Astrocyte (in vitro differentiated cells and primary cell): ENCODE measurements at regions not wholly inside any gene's neighbourhood (a gene's known extent, or its start where the extent isn't known, plus 50 kb on each side); places are given as distances from the start of the nearest gene placed in this dataset.

Source experiments
- DNase-seq: peaks from one replicate; pipeline ENCODE4 v3.0.0-alpha.2; 2010; ENCODE audit warnings: low read depth
- FAIRE-seq: peaks from 2 replicates; lab custom pipeline; 2011; peaks lifted over from hg19 to GRCh38; lab: Jason Lieb, UNC
- H2AFZ ChIP-seq: 2 replicates; pipeline ENCODE4 v1.6.0; 2012; ENCODE audit warnings: low read depth, low read length, inconsistent platforms
- H3K27ac ChIP-seq: 2 replicates; pipeline ENCODE4 v1.5.1; 2011; ENCODE audit warnings: low read depth, low read length, inconsistent platforms
- H3K27me3 ChIP-seq: 2 replicates; pipeline ENCODE4 v1.6.0; 2011; ENCODE audit warnings: low read length, inconsistent platforms; ENCODE audit not compliant: insufficient read depth
- H3K36me3 ChIP-seq: 2 replicates; pipeline ENCODE4 v1.5.1; 2011; ENCODE audit warnings: low read length, inconsistent platforms; ENCODE audit not compliant: insufficient read depth
- H3K4me1 ChIP-seq: 2 replicates; pipeline ENCODE4 v1.5.1; 2011; ENCODE audit warnings: low read length, inconsistent platforms; ENCODE audit not compliant: insufficient read depth
- H3K4me2 ChIP-seq: 2 replicates; pipeline ENCODE4 v1.6.0; 2012; ENCODE audit warnings: low read length, inconsistent platforms
- H3K4me3 ChIP-seq: 2 replicates; pipeline ENCODE4 v1.5.1; 2011; ENCODE audit warnings: low read depth, mild to moderate bottlenecking, low read length, inconsistent platforms; ENCODE audit not compliant: insufficient read depth
- H3K79me2 ChIP-seq: 2 replicates; pipeline ENCODE4 v1.6.0; 2012; ENCODE audit warnings: mild to moderate bottlenecking, low read length, inconsistent platforms; ENCODE audit not compliant: insufficient read depth
- H3K9ac ChIP-seq: 2 replicates; pipeline ENCODE4 v1.6.0; 2012; ENCODE audit warnings: mild to moderate bottlenecking, low read length, inconsistent platforms
- H3K9me3 ChIP-seq: 2 replicates; pipeline ENCODE4 v1.5.1; 2012; ENCODE audit warnings: low read depth, mild to moderate bottlenecking, low read length, inconsistent platforms; ENCODE audit not compliant: insufficient read depth
- H4K20me1 ChIP-seq: 2 replicates; pipeline ENCODE4 v1.6.0; 2012; ENCODE audit warnings: low read length, inconsistent platforms; ENCODE audit not compliant: insufficient read depth
- H3K27ac Mint-ChIP-seq: one replicate; pipeline ENCODE4 v1.8.0; 2021; ENCODE audit warnings: mild to moderate bottlenecking, mixed read lengths; ENCODE audit not compliant: unreplicated experiment
- H3K27me3 Mint-ChIP-seq: one replicate; pipeline ENCODE4 v1.8.0; 2021; ENCODE audit warnings: low read depth, mixed read lengths; ENCODE audit not compliant: unreplicated experiment
- H3K36me3 Mint-ChIP-seq: one replicate; pipeline ENCODE4 v1.8.0; 2021; ENCODE audit warnings: low read depth, mixed read lengths; ENCODE audit not compliant: unreplicated experiment
- H3K4me1 Mint-ChIP-seq: one replicate; pipeline ENCODE4 v1.8.0; 2021; ENCODE audit warnings: low read depth, mixed read lengths; ENCODE audit not compliant: unreplicated experiment
- H3K4me3 Mint-ChIP-seq: one replicate; pipeline ENCODE4 v1.8.0; 2021; ENCODE audit warnings: mild to moderate bottlenecking, moderate library complexity, mixed read lengths; ENCODE audit not compliant: unreplicated experiment
- H3K9me3 Mint-ChIP-seq: one replicate; pipeline ENCODE4 v1.8.0; 2021; ENCODE audit warnings: mild to moderate bottlenecking, mixed read lengths; ENCODE audit not compliant: unreplicated experiment
- EZH2 ChIP-seq: IDR thresholded peaks from 2 replicates; pipeline ENCODE4 v1.6.1; 2012; ENCODE audit warnings: mild to moderate bottlenecking, low read length, inconsistent platforms; ENCODE audit not compliant: insufficient read depth
- TF ChIP-seq, protein P1 (sequence below): IDR thresholded peaks from 2 replicates; pipeline ENCODE4 v1.5.1; 2011; ENCODE audit warnings: low read depth, mild to moderate bottlenecking, inconsistent platforms, low read length, moderate library complexity; ENCODE audit not compliant: insufficient read depth

DNA sequence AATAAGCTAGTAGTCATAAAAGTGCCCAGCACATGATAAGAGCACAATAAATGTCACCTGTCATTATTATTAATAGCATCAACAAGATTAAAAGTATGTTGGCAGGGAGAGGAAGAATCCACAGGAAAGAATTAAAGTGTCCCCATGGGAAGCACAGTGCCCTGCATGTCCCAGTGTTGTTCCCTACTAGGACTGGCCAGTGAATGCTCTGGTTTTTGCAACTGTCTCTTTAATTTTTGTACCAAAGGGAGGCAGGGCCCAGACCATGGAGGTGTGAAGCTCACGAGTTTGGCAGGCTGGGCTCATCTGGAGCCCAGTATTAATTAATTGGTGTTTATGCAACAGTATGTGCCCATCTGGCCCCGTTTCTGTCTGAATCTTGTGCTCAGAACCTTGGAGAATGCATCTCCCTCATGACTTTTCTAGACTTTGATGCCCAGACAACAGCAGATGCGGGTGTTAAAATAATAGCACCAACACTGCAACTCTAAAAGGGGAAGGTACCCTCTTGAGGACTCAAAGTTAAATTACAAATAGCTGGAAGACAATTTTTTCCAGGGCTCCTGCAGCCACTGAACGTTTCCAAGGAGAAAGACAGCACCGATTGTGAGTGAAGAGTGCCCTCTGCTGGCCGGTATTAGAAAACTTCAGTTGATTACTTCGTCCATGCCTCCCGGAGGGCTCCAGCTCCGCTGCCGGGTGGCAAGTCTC is 71.9 kb upstream of the SPATA12 start:
- Histone ChIP-seq H2AFZ (no peak overlapping the region), H3K27ac (no peak overlapping the region), H3K4me3 (no peak overlapping the region), H3K4me2 (no peak overlapping the region), H4K20me1 (no peaks in the 10 kb centered on the region), H3K9ac (no peak overlapping the region), H3K36me3 (no peaks in the 10 kb centered on the region), H3K27me3 (peaks cover 6% of the 10 kb centered on the region), H3K9me3 (no peaks in the 10 kb centered on the region), H3K4me1 (peaks cover 5% of the 10 kb centered on the region), H3K79me2 (no peaks in the 10 kb centered on the region)
- Mint-ChIP-seq H3K27ac (no peak overlapping the region), H3K36me3 (peaks cover 5% of the 10 kb centered on the region), H3K27me3 (peaks cover 17% of the 10 kb centered on the region), H3K4me1 (peaks cover 8% of the 10 kb centered on the region), H3K9me3 (no peaks in the 10 kb centered on the region), H3K4me3 (no peak overlapping the region)
- peak; percentile 37 for FAIRE-seq
- TF ChIP-seq, protein P1, sequence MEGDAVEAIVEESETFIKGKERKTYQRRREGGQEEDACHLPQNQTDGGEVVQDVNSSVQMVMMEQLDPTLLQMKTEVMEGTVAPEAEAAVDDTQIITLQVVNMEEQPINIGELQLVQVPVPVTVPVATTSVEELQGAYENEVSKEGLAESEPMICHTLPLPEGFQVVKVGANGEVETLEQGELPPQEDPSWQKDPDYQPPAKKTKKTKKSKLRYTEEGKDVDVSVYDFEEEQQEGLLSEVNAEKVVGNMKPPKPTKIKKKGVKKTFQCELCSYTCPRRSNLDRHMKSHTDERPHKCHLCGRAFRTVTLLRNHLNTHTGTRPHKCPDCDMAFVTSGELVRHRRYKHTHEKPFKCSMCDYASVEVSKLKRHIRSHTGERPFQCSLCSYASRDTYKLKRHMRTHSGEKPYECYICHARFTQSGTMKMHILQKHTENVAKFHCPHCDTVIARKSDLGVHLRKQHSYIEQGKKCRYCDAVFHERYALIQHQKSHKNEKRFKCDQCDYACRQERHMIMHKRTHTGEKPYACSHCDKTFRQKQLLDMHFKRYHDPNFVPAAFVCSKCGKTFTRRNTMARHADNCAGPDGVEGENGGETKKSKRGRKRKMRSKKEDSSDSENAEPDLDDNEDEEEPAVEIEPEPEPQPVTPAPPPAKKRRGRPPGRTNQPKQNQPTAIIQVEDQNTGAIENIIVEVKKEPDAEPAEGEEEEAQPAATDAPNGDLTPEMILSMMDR = peak; percentile 74
- no peak for TF ChIP-seq EZH2
- DNase-seq = peak; percentile 44

DNA sequence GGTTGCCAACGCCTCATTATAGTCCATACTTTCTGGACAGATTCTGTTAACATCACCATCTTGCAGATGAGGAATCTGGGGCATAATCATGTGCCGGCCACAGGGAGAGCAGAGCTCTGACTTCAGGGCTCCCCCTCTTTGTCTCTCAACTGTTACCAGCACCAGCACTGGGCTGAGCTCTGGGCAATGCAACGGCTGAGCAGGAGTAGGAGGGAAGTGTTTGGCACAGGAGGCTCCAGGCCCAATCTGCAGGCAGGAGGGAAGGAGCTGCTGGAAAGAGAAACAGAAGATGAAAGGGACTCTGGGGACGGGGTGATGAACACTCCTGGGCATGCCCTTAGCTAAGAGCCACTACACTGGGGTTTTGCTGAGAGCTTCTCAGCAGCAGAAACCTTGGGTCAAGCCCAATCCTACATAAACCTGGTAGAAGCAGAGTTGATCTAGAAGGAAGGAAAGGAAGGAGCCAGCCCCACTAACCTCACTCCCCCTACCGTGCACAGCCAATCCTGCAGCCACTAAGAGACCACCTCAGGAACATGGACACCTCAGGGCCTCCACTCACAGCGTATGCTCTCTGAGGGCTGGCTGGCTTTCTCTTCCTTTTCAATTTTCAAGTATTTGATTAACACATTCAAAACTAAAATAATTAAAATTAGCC is 73.1 kb upstream of the SPATA12 start:
- no peak overlapping the region for H3K4me3 Mint-ChIP-seq
- H2AFZ ChIP-seq = no peak overlapping the region
- no peak overlapping the region for H3K9ac ChIP-seq
- H3K9me3 ChIP-seq = no peaks in the 10 kb centered on the region
- H3K27ac Mint-ChIP-seq = peak overlapping the region; percentile 72
- no peak overlapping the region for H3K27ac ChIP-seq
- H3K4me2 ChIP-seq = no peak overlapping the region
- H3K36me3 ChIP-seq = no peaks in the 10 kb centered on the region
- peaks cover 19% of the 10 kb centered on the region for H3K27me3 Mint-ChIP-seq
- FAIRE-seq = no peak
- DNase-seq = no peak
- no peak for TF ChIP-seq EZH2
- TF ChIP-seq, protein P1 = peak; percentile 31
- no peaks in the 10 kb centered on the region for H4K20me1 ChIP-seq
- no peak overlapping the region for H3K4me3 ChIP-seq
- peaks cover 5% of the 10 kb centered on the region for H3K4me1 ChIP-seq
- no peaks in the 10 kb centered on the region for H3K79me2 ChIP-seq
- no peaks in the 10 kb centered on the region for H3K9me3 Mint-ChIP-seq
- peaks cover 5% of the 10 kb centered on the region for H3K36me3 Mint-ChIP-seq
- peaks cover 8% of the 10 kb centered on the region for H3K4me1 Mint-ChIP-seq
- peaks cover 6% of the 10 kb centered on the region for H3K27me3 ChIP-seq

DNA sequence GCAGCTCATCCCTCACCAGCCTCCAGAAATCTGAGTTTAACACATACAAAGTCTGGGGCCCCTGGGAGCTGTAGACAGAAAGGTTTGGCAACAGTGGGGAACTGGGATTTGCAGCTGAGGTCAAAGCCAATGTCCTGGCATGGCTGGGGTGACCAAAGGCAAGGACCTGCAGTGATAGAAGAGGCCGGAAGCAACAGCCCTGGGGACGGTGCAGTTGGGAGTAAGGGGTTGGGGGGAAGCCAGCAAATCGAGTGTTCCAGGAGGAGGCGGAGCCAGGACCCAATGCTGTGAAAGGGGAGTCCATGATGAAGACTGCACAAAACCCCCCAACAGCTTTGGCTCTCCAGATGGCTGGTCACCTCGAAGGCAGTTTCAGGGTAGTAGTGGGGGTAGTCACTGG is 74.1 kb upstream of the SPATA12 start:
- Histone ChIP-seq H3K9me3 (no peaks in the 10 kb centered on the region), H3K36me3 (no peaks in the 10 kb centered on the region), H3K4me2 (no peak overlapping the region), H2AFZ (no peak overlapping the region), H3K4me1 (peaks cover 14% of the 10 kb centered on the region), H3K27ac (no peak overlapping the region), H4K20me1 (no peaks in the 10 kb centered on the region), H3K9ac (no peak overlapping the region), H3K4me3 (no peak overlapping the region), H3K79me2 (no peaks in the 10 kb centered on the region), H3K27me3 (peaks cover 6% of the 10 kb centered on the region)
- Mint-ChIP-seq H3K36me3 (peaks cover 5% of the 10 kb centered on the region), H3K27ac (no peak overlapping the region), H3K9me3 (no peaks in the 10 kb centered on the region), H3K27me3 (peaks cover 19% of the 10 kb centered on the region), H3K4me3 (no peak overlapping the region), H3K4me1 (peaks cover 11% of the 10 kb centered on the region)
- FAIRE-seq (no peak), DNase-seq (no peak)
- TF ChIP-seq, protein P1 = no peak
- no peak for TF ChIP-seq EZH2
